Brain microvascular endothelial cell (primary cell): ENCODE measurements at regions not wholly inside any gene's neighbourhood (a gene's known extent, or its start where the extent isn't known, plus 50 kb on each side); places are given as distances from the start of the nearest gene placed in this dataset.

ENCODE experiments used
- DNase-seq: peaks from one replicate; pipeline ENCODE4 v3.0.0-alpha.2; 2020
- H3K27ac ChIP-seq: fragments of 250-450 bp; sonication (Bioruptor Pico); 2 replicates; pipeline ENCODE4 v1.5.1; 2020; ENCODE audit warnings: mild to moderate bottlenecking, moderate library complexity
- H3K27me3 ChIP-seq: fragments of 250-450 bp; sonication (Bioruptor Pico); replicated peaks from 2 replicates; pipeline ENCODE4 v1.5.1; 2020; ENCODE audit warnings: mild to moderate bottlenecking
- H3K36me3 ChIP-seq: fragments of 250-450 bp; sonication (Bioruptor Pico); replicated peaks from 2 replicates; pipeline ENCODE4 v1.5.1; 2020; ENCODE audit warnings: mild to moderate bottlenecking
- H3K4me3 ChIP-seq: 2 replicates; pipeline ENCODE4 v1.5.1; 2011; ENCODE audit warnings: low read depth, mild to moderate bottlenecking, control low read depth, low read length, moderate library complexity
- in situ Hi-C: cut with HindIII; loops from 2 replicates; pipeline ENCODE4 v1.10.0; 2017; ENCODE audit warnings: low sequenced_read_pairs, low pct_ligation_motif_present
- TF ChIP-seq, protein P1 (sequence below): IDR thresholded peaks from 2 replicates; pipeline ENCODE4 v1.5.1; 2011; ENCODE audit warnings: low read depth, mild to moderate bottlenecking, moderate library complexity, low read length, control low read depth, inconsistent platforms; ENCODE audit errors: missing control alignments

DNA sequence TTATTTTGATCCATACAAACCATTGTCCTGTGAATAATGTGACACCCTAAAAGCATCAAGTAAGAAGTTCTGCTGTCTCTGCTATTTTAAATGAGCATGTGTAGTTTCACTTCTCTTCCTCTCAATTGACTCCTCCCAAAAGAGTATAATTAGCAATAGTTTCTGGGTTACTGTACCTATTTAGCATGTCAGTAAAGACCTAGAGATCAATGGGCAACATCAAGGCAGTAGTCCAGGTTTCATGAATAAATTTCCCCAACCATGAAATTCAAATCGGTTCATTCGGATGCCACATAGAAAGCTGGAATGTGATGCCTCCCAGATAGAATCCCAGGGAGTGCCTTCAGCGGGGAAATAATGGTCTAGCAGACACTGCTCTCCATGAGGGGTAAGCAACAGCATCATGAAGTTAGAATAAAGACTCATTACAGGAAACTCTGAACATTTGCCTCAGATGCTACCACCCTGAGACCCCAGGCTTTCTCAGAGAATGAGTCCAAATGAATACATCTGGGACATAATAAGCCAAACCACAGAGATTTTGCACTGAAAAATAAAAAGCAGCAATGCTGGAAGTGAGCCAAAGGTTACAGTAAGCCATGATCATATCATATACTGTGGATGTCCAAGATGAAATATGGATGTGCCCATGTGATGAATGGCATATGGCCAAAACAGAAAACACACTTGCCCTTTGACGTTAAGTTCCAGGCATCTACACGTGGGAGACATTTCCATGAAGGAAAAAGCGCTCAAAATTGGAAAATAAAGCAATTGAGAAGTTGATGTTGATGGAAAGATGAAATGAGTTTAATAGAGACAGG lies 1107.0 kb upstream of the SEMA6A start:
- Histone ChIP-seq H3K27me3 (no peaks in the 10 kb centered on the region), H3K36me3 (no peaks in the 10 kb centered on the region), H3K27ac (no peak overlapping the region), H3K4me3 (no peak overlapping the region)
- no peak for DNase-seq
- TF ChIP-seq, protein P1, sequence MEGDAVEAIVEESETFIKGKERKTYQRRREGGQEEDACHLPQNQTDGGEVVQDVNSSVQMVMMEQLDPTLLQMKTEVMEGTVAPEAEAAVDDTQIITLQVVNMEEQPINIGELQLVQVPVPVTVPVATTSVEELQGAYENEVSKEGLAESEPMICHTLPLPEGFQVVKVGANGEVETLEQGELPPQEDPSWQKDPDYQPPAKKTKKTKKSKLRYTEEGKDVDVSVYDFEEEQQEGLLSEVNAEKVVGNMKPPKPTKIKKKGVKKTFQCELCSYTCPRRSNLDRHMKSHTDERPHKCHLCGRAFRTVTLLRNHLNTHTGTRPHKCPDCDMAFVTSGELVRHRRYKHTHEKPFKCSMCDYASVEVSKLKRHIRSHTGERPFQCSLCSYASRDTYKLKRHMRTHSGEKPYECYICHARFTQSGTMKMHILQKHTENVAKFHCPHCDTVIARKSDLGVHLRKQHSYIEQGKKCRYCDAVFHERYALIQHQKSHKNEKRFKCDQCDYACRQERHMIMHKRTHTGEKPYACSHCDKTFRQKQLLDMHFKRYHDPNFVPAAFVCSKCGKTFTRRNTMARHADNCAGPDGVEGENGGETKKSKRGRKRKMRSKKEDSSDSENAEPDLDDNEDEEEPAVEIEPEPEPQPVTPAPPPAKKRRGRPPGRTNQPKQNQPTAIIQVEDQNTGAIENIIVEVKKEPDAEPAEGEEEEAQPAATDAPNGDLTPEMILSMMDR, result no peak
- in situ Hi-C loops, result no loop called here

DNA sequence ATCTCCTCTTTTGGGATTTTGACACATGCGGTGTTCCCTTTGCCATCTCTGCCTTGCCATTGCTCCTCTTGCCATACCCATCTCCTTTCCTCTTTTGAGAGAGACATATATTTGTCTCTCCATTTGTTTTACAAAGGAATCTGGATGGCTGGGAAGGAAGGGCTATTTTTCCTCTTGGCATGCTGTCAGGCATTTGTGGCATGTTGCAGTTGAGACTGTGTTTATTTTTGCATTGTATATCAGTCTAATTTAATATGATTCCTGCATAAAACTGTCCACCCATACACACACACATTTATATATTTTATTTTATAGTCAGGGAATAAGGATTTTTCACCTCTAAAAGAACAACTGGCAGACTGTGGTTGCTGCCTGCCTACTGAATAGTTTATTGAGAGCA lies 1105.8 kb upstream of the SEMA6A start:
- no peak overlapping the region for H3K4me3 ChIP-seq
- TF ChIP-seq, protein P1, result no peak
- H3K36me3 ChIP-seq, result no peaks in the 10 kb centered on the region
- in situ Hi-C loops, result no loop called here
- H3K27ac ChIP-seq, result no peak overlapping the region
- no peaks in the 10 kb centered on the region for H3K27me3 ChIP-seq
- DNase-seq, result no peak

DNA sequence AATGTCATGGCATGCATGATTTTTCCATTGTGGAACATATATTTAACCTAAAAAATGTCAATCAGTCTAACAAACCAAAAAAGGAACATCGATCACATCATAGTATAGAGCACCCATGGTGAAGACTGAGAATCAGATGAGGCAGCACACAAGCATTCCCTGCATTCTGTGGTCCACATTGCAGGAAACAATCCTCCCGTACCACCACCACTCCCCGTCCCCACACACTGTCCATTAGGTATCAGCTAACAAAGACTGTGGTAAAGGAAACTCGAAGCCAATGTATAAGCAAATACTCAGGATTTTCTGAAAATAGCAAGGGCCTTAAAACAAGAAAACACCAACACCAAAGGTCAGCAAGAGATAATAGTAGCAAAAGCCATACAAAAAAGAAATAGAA lies 1104.4 kb upstream of the SEMA6A start:
- Histone ChIP-seq H3K36me3 (no peaks in the 10 kb centered on the region), H3K4me3 (no peak overlapping the region), H3K27me3 (no peaks in the 10 kb centered on the region), H3K27ac (no peak overlapping the region)
- DNase-seq, result no peak
- TF ChIP-seq, protein P1, result no peak
- in situ Hi-C loops, result no loop called here

DNA sequence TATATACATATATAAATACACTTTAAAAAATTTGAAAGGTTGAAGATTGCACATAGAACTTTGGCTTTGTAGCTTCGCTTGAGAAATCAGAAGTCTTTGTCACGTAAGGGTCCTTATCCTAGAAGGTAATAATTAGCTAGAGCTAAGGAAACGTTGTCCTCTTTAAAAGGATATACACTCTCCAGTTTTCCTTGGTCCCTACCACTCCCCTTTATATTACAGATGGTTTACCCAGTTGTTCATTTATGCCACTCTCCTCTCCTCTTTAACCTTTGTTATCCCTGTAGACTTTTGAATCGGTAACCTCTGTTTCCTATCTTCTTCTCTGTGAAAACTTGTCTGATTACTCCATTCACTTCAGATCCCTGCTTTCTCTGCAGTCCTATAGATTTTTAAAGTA lies 1101.0 kb upstream of the SEMA6A start:
- H3K27me3 ChIP-seq, result no peaks in the 10 kb centered on the region
- no peaks in the 10 kb centered on the region for H3K36me3 ChIP-seq
- in situ Hi-C loops, result no loop called here
- no peak for DNase-seq
- no peak overlapping the region for H3K27ac ChIP-seq
- TF ChIP-seq, protein P1, result no peak
- H3K4me3 ChIP-seq, result no peak overlapping the region

DNA sequence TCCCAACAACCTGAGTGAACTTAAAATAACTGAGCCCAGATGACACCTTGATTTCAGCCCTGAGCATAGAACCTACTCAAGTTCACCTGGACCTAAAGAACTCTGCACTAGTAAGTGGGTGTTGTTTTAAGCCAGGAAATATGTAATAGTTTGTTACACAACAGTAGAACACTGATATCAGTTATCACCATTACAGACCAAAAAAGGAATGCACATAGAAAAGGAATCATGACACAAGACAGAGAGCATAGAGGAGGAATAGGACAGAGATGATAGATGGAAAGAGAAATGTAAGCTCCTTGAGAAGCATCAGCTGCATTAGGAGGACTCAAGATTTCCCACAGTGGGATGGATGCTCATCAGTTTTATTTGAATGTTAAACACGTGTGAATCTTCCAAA lies 1096.9 kb upstream of the SEMA6A start:
- H3K27ac ChIP-seq, result no peak overlapping the region
- TF ChIP-seq, protein P1, result no peak
- no peak overlapping the region for H3K4me3 ChIP-seq
- no peaks in the 10 kb centered on the region for H3K27me3 ChIP-seq
- no peaks in the 10 kb centered on the region for H3K36me3 ChIP-seq
- DNase-seq, result no peak
- in situ Hi-C loops, result no loop called here

DNA sequence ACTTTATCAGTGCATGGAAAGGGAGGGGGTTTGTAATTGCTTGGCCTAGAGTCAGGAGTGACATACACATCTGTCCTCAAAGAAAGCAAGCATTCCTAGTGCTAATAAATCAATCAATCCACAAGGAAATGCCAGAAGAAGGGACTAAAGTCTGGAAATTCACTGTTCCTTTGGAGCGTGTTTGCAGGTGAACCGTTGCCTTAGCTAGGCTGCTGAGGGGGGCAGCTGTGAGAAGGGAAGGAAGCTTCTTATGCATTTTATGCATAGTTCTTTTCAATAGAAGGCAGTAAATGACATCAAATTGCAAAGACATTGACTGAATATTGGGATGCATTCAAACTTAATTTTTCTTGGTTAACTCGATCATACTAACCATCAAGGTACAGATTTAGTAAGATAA lies 1092.5 kb upstream of the SEMA6A start:
- no peak overlapping the region for H3K4me3 ChIP-seq
- no peaks in the 10 kb centered on the region for H3K27me3 ChIP-seq
- H3K36me3 ChIP-seq, result no peaks in the 10 kb centered on the region
- TF ChIP-seq, protein P1, result no peak
- no peak for DNase-seq
- in situ Hi-C loops, result no loop called here
- H3K27ac ChIP-seq, result no peak overlapping the region
